HG02763 (cell line): ENCODE measurements at regions not wholly inside any gene's neighbourhood (a gene's known extent, or its start where the extent isn't known, plus 50 kb on each side); places are given as distances from the start of the nearest gene placed in this dataset.

Experiments
- ATAC-seq: cut with Tn5 transposase; IDR thresholded peaks from one replicate; pipeline ENCODE4 v1.9.1; 2021; ENCODE audit warnings: mild to moderate bottlenecking, moderate library complexity; ENCODE audit not compliant: unreplicated experiment

GRCh38 chr2:146287281-146287680 is 1557.5 kb upstream of the ACVR2A start:
- ATAC-seq, result no peak

DNA sequence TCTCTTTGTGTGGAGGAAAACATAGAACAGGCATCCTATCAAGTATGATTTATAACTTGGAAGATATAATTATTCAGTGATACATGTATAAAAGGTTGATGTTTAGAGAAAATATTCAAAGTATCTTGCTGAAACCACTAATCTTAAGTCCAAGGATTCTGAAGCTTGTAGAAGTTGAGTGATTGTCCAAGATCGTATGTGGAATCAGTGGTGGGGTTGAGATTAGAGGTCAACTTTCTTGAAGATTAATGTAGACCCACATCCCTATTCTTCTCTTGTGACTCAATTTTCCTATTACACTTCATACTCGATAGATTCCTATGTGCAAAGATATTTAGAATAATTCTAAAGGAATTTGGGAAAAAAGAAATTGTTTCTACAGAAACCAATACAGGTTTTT is 1565.9 kb upstream of the ACVR2A start:
- no peak for ATAC-seq

GRCh38 chr2:146271131-146271831 is 1573.5 kb upstream of the ACVR2A start:
- ATAC-seq, result no peak

GRCh38 chr2:146270618-146271017 is 1574.2 kb upstream of the ACVR2A start:
- ATAC-seq, result no peak

DNA sequence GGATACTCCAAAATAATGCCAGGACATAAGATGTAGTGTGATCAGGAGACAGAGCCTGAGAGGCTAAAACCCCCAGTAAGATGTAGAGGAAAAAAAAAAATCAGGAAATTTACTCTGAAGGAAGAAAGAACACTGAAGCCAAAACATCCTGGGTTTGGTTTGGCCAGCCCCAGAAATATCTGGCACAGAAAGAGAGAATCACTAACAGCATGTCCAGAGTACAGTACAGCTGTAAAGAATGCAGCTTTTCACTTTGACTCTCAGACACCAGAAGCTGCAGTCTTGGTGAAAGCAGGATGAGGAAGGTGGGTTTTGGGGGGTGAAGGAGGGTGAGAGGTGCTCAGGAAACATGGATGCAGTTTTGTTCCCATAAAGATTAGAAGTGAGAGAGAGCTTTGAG is 1577.7 kb upstream of the ACVR2A start:
- no peak for ATAC-seq

DNA sequence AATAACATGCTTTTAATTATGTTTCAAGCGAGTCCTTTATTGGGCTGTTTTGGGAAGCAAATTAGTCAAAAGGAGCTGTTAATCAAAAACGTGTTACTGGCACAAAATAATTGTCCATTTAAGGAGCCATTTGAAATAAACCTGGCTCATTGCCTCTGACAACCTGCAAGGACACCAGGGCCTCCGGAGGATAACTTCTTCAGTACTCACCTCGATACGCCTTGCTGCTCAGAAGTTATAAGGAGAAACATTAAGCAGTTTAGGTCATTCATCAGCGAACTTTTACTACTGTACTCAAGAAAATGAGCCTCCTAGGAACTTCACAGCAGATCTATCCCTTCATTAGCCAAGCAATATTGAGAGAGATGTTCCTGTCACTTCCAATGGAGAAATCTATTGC is 1579.2 kb upstream of the ACVR2A start:
- ATAC-seq, result no peak

GRCh38 chr2:146262606-146263005 is 1582.2 kb upstream of the ACVR2A start:
- no peak for ATAC-seq

GRCh38 chr2:146260551-146260950 is 1584.3 kb upstream of the ACVR2A start:
- no peak for ATAC-seq

- no peak for ATAC-seq
Measured at GRCh38 chr2:146259816-146260215, 1585.0 kb upstream of the ACVR2A start.

DNA sequence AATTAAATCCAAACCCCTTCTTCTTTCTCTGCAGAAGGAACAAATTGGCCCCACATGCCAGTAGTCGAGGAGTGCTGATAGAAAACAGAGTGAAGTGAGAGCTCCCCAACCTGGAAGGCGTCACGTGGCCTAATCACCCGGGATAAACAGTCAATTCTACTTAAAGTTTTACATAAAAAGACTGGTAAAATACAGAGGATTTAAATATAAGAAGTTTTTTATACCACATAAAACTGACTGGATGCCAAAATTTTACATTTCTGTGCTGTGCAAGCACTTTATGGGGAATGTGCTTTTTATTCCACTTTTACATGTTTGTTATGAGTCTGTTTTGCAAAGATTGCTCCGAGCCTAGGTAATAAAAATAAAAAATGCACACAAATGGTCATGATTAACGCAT is 1586.8 kb upstream of the ACVR2A start:
- ATAC-seq, result no peak

- no peak for ATAC-seq
Measured at GRCh38 chr2:146252119-146252518, 1592.7 kb upstream of the ACVR2A start.

DNA sequence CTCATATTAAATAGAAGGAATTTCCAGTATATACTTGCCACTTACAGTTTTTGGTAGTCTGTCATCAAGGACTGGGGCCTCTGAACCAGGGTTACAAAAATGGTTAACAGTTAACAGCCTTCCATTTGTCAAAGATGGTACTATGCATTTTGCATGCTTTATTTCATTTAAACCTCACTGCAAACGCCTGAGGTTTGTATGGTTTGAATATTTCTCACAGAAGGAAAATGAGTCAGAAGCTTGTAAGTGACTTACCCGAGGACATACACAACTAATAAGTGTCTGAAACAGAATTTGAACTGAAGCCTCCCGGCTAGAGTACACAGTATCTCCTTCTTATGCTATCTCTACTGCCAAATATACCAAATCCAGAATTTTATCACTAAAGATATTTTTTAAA is 1593.5 kb upstream of the ACVR2A start:
- no peak for ATAC-seq

DNA sequence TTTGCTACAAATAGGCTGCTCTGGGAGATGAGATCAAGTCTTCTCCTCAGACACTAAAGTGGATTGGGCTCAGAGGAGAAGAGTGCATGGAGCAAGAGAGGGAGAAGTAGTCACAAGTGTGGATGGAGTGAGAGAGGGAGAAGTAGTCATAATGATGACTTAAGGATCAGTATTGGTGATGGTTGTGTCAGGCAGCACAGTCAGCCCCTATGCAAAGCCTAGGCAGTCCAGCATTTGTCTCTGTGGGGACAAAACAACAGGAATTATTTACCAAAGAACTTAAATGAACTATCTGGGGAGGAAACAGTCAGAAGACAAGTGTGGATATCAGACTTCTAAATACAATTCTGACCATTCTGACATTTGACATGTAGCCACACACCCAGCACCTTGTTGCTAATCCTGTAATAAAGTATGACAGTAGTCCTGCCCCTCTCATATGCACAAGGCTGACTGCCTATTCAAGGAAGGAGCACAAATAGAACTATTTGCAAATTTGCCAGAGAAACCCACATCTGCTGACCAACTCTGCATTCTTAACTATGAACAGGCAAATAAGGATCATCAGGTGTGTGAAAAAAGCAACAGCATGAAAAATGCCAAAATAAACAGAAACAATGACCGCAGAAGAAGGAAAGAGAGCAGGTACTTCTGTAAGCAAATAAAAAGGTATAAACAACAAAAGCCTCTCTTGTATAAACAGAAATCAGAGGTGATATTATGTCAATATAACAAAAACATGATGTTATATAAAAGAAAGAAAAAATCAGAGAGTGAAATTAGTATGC is 1597.9 kb upstream of the ACVR2A start:
- no peak for ATAC-seq

- no peak for ATAC-seq
Measured at GRCh38 chr2:146246002-146246735, 1598.7 kb upstream of the ACVR2A start.

DNA sequence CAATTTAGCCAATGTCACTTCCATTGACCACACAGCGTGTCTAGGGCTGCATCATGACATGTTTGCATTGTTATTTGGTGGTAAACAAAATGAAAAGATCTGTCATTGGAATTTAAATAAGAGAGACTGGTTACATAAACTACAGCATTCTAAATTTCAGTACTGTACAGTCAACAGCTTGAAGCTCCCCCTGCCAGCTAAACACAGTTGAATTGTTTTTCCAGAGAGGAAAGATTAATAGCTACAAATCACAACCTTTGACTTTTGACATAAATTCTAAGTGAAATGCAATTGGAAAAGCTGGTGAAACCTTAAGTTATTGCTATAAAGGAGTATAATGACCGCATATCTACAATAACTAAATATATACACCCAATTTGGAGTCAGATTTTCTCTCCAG is 1600.0 kb upstream of the ACVR2A start:
- ATAC-seq, result no peak

DNA sequence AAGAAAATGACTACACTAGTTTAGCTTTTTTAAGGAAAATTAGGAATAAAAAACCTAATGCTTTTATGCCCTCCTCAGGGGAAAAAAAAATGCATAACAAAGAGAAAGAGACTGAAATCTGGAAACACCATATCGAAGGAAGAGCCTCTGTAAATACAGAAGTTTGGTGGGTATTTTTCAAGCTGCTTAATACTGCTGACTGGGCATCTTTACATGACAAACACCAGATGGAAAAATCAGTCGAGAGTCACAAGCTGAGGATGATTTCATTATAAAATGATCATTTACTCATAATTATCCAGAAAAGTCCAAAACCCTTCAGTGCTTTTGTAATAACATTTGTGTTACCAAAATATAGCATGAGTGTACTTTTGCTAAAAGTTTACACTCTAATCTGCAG is 1600.7 kb upstream of the ACVR2A start:
- no peak for ATAC-seq

DNA sequence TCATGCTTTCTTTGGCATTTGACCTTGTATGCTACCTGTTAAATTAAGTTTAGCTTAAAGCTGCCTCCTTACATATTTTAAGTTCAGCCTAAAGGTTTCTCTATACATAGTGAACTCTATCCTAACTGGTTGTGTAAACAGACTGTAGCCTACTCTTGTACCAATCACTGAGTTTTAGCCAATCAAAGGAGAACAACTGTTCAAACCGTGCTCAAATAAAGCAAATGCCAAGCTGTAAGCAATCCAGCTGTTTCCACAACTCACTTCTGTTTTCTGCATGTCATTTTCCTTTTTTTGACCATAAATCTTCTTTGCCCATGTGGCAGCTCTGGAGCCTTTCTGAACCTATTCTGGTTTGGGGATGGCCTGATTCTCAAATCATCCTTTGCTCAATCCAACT is 1603.8 kb upstream of the ACVR2A start:
- no peak for ATAC-seq

DNA sequence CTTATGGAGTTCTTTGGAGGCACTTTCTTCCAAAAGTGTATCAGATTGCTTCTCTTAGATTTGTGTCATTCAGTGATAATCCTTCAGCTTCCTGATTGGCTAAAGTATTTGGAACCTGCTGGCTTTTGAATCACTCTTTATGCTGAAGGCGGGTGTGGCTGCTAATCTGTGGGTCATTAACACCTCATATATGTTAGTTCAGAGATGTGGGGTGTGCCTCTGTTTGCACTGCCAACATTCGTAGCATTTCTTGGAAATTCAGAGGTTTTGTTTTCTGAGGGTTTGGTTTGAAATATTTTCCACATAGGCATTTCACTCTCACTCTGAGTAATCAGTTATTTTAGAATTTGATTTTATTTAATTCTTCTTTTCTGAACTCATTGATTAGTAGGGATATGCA is 1604.4 kb upstream of the ACVR2A start:
- ATAC-seq, result no peak

- ATAC-seq, result no peak
Measured at GRCh38 chr2:146239392-146240135, 1605.3 kb upstream of the ACVR2A start.

DNA sequence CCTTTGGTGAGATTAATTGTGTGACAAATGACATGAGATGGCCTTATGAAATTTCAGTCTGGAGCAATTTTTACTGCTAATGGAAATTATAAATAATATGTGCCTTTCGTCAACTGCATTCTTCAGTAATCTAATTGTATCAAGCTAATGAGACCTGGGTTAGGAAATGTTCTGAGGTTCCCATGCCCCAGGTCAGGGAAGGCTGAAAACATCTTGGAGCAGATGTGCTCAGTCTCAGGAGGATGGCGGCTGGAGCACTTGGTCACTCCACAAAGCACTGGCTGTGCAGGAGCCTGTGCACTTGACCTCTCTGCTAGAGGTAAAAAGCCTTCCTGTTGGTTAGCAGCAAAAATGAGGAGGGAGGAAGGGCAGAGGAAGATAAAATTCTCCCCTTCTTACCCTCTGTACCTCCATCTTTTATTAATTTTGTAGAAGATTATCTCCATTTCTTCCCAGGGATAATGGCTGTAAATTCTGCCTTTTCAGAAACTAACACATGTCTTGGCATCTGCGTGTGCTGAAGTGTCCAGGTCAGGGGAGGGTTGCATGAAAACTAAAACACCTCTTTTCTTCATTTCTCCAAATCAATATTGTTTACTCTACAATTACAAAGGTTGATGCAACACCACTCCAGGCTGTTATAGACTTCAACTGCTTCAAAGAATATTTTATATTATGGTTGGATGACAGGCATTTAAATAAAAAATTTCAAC is 1606.4 kb upstream of the ACVR2A start:
- ATAC-seq, result no peak

- no peak for ATAC-seq
Measured at GRCh38 chr2:146235158-146235557, 1609.7 kb upstream of the ACVR2A start.
